HL-60 (cell line): ENCODE measurements at regions not wholly inside any gene's neighbourhood (a gene's known extent, or its start where the extent isn't known, plus 50 kb on each side); places are given as distances from the start of the nearest gene placed in this dataset.

Experiments used
- CTCF ChIP-seq: IDR thresholded peaks from one replicate; pipeline ENCODE4 v1.5.1; 2011; ENCODE audit warnings: low read length, control low read depth, inconsistent platforms; ENCODE audit not compliant: insufficient read depth
- POLR2AphosphoS5 ChIP-seq: IDR thresholded peaks from 2 replicates; pipeline ENCODE4 v1.6.1; 2012; ENCODE audit warnings: low read depth

DNA sequence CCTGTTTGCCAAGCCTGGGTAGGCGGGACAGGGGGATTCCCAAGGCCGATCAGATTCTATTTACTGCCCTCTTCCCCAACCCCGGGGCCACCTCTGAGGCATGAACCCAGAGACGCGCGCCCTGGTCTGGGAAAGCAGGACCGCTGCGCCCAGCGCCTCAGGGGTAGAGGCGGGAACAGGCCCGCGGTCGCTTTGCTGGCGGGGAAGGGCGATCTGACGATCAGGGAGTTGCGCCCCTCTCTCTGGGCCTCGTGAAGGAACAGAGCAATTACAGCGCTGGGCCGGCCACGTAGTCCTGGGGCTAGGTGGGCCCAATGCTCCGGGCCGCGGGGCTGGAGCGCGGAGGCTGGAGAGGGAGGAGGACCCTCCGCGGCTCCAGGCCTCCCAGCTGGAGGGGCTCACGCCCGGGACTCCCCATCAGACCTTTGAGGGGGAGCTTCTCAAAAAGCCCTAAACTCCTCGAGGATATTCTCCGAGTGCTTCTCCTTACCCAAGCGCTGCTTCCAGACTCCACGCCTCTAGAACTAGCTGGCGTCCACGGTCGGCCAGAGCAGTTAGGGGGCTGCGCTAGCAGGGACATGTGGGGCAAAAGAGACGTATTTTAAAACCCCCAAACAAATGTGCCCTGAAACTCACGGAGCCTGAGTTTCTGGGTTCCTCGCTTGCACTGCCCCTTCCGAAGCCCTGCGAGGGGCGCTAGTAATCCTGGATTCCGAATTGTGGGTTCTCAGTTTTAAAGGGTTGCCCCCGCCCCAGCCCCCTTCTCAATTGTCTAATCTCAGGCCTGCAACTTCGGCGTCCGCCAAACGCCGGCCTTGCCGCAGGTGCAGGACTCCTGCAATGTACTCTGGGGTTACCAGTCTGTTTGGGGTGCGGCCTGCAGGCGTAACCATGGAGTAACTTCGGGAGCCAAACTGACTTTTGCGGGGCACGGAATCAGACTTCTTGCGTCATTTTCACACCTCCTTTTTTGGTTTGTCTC is 57.6 kb downstream of the TMEM174 start:
- TF ChIP-seq CTCF (no peak), POLR2AphosphoS5 (no peak)
